Transverse colon (tissue), 4 donors: ENCODE measurements at regions not wholly inside any gene's neighbourhood (a gene's known extent, or its start where the extent isn't known, plus 50 kb on each side); places are given as distances from the start of the nearest gene placed in this dataset.

Source experiments
- DNase-seq: peaks from one replicate; pipeline ENCODE4 v3.0.0-alpha.2; 2019
- H3K27ac ChIP-seq, 4 donors: fragments of 200-600 bp; sonication (generic); 2 replicates each; pipeline ENCODE4 v1.5.1; 2016 to 2018; ENCODE audit warnings: inconsistent platforms in 4 of 4
- H3K27me3 ChIP-seq: fragments of 200-600 bp; sonication (generic); 2 replicates; pipeline ENCODE4 v1.5.1; 2017; ENCODE audit warnings: inconsistent platforms
- H3K36me3 ChIP-seq, 4 donors: fragments of 200-600 bp; sonication (generic); 2 replicates each; pipeline ENCODE4 v1.5.1; 2017 to 2019; ENCODE audit warnings: inconsistent platforms in 4 of 4
- H3K4me1 ChIP-seq, 4 donors: fragments of 200-600 bp; sonication (generic); 2 replicates each; pipeline ENCODE4 v1.5.1; 2017 to 2020; ENCODE audit warnings: inconsistent platforms in 4 of 4
- H3K4me3 ChIP-seq, 4 donors: fragments of 200-600 bp; sonication (generic); 1 replicate in 1 of 4; 2 replicates in 3 of 4; pipeline versions ENCODE4 v1.5.1 to v1.6.1; 2017 to 2019; ENCODE audit warnings: inconsistent platforms in 4 of 4
- H3K9me3 ChIP-seq, 2 donors: fragments of 200-600 bp; sonication (generic); 2 replicates each; pipeline ENCODE4 v1.5.1; 2017 to 2019; ENCODE audit warnings: inconsistent platforms in 2 of 2
- EP300 ChIP-seq: sonication (generic); formaldehyde crosslinking; IDR thresholded peaks from one replicate; pipeline ENCODE4 v1.6.1; 2017; ENCODE audit warnings: antibody characterized with exemption, low read depth
- POLR2A ChIP-seq: fragments of 450-650 bp; IDR thresholded peaks from one replicate; pipeline ENCODE4 v1.6.1; 2016; ENCODE audit warnings: antibody characterized with exemption, mild to moderate bottlenecking, moderate library complexity
- POLR2AphosphoS5 ChIP-seq, 3 donors: sonication (generic); formaldehyde crosslinking; IDR thresholded peaks; one replicate each; pipeline ENCODE4 v1.6.1; 2016; ENCODE audit warnings: antibody characterized with exemption in 3 of 3
- WGBS, 2 donors: methylation state at CpG; one replicate each; pipeline ENCODE4 v1.1.5; 2018; ENCODE audit warnings: low coverage in 1 of 2; 5-methylcytosine and 5-hydroxymethylcytosine counted together
- in situ Hi-C, 4 donors: fragments of 200-750 bp; cut with MboI; loops; one replicate each; pipeline versions ENCODE4 v1.15.0 to v1.15.1; 2017; ENCODE audit warnings: low sequenced_read_pairs in 3 of 4, low pct_ligation_motif_present in 1 of 4, low pct_unique_long_range_greater_than_20kb in 1 of 4
- intact Hi-C: fragments of 100-400 bp; cut with DNase I; formaldehyde crosslinking; loops from one replicate; pipeline ENCODE4 v1.15.1; 2023; ENCODE audit warnings: low total_unique reads
- TF ChIP-seq, protein P1 (sequence below), 5 experiments: fragments of 200-600 bp in 3 of 5; fragments of 450-650 bp in 2 of 5; sonication (generic) in 3 of 5; IDR thresholded peaks; 1 replicate in 2 of 5; 2 replicates in 3 of 5; pipeline ENCODE4 v1.5.1; 2016 to 2017; ENCODE audit warnings: antibody characterized with exemption in 5 of 5, inconsistent platforms in 3 of 5, mild to moderate bottlenecking in 2 of 5, moderate library complexity in 1 of 5

DNA sequence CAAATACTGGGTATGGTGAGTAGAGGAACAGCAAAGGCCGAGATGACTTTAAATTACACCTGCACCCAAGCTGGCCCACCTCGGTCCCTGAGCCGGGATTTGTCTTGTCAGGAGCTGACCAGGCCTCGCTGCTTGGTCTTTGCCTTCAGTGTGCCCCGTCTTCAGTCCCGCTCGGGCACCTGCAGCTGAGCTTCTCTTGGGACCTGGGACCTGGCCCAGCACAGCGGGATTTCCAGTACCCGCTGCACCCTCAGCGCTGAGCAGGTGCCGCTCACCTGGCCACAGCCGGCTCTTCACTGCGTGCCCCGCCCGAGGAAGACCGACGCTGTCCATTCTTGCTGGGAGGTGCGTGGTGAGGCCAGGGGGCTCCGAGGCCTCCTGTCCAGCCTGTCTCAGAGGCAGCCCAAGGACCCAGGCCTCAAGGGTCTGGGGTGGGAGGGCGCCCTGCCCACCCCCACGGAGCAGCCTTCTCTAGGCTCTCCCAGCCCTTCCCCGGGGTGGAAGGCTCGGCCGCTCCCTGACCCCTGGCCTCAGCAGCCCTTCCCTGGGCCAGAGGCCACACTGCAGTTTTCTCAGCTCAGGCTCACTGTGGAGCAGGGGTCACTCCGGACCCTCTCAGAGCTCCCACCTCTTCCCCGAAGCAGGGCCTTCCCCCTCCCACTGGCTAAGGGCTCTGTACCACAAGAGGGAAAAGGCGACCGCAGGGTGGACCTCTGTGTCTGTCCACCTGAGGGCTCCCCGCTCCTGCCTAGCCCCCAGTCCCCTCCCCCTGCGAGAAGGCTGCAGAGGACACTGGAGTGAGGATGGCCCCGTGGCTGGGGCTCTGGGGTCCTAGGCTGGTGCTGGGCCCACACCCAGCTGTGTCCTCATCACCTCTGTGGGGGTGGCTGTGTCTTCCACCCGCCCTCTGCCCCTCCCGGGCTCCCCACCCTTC is 119.3 kb downstream of the RNASET2 start:
- Histone ChIP-seq H3K27me3 (no peaks in the 10 kb centered on the region), H3K4me1 (no peaks in the 10 kb centered on the region), H3K9me3 (no peaks in the 10 kb centered on the region), H3K36me3 (no peaks in the 10 kb centered on the region), H3K4me3 (no peak overlapping the region), H3K27ac (peak overlapping the region in 1 of 4 donors; percentile 11)
- in situ Hi-C loops = no loop called here
- intact Hi-C loops = no loop called here
- WGBS, 2 donors = 82% methylated on average over 25 of the region's 33 CpGs; no CpG with 5 or more reads in 1 of the 2 donors
- TF ChIP-seq POLR2AphosphoS5 (IDR thresholded peaks at IDR 0.05) = no peak
- TF ChIP-seq, protein P1, sequence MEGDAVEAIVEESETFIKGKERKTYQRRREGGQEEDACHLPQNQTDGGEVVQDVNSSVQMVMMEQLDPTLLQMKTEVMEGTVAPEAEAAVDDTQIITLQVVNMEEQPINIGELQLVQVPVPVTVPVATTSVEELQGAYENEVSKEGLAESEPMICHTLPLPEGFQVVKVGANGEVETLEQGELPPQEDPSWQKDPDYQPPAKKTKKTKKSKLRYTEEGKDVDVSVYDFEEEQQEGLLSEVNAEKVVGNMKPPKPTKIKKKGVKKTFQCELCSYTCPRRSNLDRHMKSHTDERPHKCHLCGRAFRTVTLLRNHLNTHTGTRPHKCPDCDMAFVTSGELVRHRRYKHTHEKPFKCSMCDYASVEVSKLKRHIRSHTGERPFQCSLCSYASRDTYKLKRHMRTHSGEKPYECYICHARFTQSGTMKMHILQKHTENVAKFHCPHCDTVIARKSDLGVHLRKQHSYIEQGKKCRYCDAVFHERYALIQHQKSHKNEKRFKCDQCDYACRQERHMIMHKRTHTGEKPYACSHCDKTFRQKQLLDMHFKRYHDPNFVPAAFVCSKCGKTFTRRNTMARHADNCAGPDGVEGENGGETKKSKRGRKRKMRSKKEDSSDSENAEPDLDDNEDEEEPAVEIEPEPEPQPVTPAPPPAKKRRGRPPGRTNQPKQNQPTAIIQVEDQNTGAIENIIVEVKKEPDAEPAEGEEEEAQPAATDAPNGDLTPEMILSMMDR (IDR thresholded peaks at IDR 0.05) = no peak
- TF ChIP-seq POLR2A = no peak
- no peak for TF ChIP-seq EP300
- no peak for DNase-seq

GRCh38 chr6:166834049-166834448 is 122.3 kb downstream of the RNASET2 start:
- TF ChIP-seq POLR2A = no peak
- TF ChIP-seq, protein P1 (IDR thresholded peaks at IDR 0.05) = no peak
- no peak for TF ChIP-seq EP300
- TF ChIP-seq POLR2AphosphoS5 (IDR thresholded peaks at IDR 0.05) = no peak

DNA sequence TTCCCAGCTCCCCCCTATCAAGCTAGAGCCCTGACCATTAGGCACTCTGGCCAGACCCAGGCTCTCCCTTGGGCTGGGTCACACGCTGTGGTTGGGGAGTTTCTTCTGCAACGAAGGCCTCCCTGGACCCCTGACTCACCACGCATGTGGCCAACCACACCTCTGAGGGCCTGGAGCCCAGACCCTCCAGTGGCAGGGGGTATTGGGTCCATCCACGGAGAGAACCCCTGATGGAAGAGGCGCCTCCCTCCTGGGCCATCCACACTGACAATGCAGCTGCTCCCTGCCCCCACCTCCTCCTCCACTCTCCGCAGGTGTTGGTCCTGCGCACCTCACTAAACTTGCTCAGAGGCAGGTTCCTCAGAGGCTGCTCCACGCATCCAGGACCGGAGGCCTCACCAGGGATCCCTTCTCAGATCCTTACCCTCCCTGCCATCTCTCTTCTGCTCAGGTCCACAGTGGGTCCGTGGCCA is 125.4 kb downstream of the RNASET2 start:
- intact Hi-C loops = no loop called here
- no peaks in the 10 kb centered on the region for H3K36me3 ChIP-seq
- TF ChIP-seq POLR2A = no peak
- no peak for TF ChIP-seq POLR2AphosphoS5 (IDR thresholded peaks at IDR 0.05)
- TF ChIP-seq EP300 = no peak
- TF ChIP-seq, protein P1 (IDR thresholded peaks at IDR 0.05) = no peak

More at GRCh38 chr6:166834049-166834448, 122.3 kb downstream of the RNASET2 start:
- H3K36me3 ChIP-seq = no peaks in the 10 kb centered on the region
- DNase-seq = no peak
- no peaks in the 10 kb centered on the region for H3K27me3 ChIP-seq
- no peaks in the 10 kb centered on the region for H3K9me3 ChIP-seq
- 70 to 82% methylated on average over 4 of the region's 4 CpGs for WGBS, 2 donors
- H3K4me3 ChIP-seq = no peak overlapping the region
- H3K4me1 ChIP-seq = no peaks in the 10 kb centered on the region
- in situ Hi-C loops (no loop called here), intact Hi-C loops (no loop called here)
- no peak overlapping the region for H3K27ac ChIP-seq

GRCh38 chr6:166830185-166830890 is 126.0 kb downstream of the RNASET2 start:
- H3K4me1 ChIP-seq = no peaks in the 10 kb centered on the region
- H3K27me3 ChIP-seq = no peaks in the 10 kb centered on the region
- H3K36me3 ChIP-seq = no peaks in the 10 kb centered on the region
- H3K27ac ChIP-seq = no peak overlapping the region
- intact Hi-C loops (no loop called here), in situ Hi-C loops (no loop called here)
- no peaks in the 10 kb centered on the region for H3K9me3 ChIP-seq
- TF ChIP-seq POLR2A = no peak
- TF ChIP-seq EP300 = no peak
- TF ChIP-seq POLR2AphosphoS5 (IDR thresholded peaks at IDR 0.05) = no peak
- TF ChIP-seq, protein P1 (IDR thresholded peaks at IDR 0.05) = no peak
- no peak for DNase-seq
- H3K4me3 ChIP-seq = no peak overlapping the region
- 58 to 65% methylated on average over 6 to 8 of the region's 8 CpGs for WGBS, 2 donors

More for the DNA sequence above, 125.4 kb downstream of the RNASET2 start:
- H3K9me3 ChIP-seq = no peaks in the 10 kb centered on the region
- WGBS, 2 donors = 93 to 96% methylated on average over 3 to 10 of the region's 10 CpGs
- no peak overlapping the region for H3K4me3 ChIP-seq
- in situ Hi-C loops = no loop called here
- no peaks in the 10 kb centered on the region for H3K4me1 ChIP-seq
- no peak overlapping the region for H3K27ac ChIP-seq
- H3K27me3 ChIP-seq = no peaks in the 10 kb centered on the region
- no peak for DNase-seq
